ENCODE measurements at regions not wholly inside any gene's neighbourhood (a gene's known extent, or its start where the extent isn't known, plus 50 kb on each side); places are given as distances from the start of the nearest gene placed in this dataset.
"Not testable (repeated sequence)": the region's sequence is repeated elsewhere in the genome, so short reads cannot be mapped to it uniquely, and the experiment has no call there.

DNA sequence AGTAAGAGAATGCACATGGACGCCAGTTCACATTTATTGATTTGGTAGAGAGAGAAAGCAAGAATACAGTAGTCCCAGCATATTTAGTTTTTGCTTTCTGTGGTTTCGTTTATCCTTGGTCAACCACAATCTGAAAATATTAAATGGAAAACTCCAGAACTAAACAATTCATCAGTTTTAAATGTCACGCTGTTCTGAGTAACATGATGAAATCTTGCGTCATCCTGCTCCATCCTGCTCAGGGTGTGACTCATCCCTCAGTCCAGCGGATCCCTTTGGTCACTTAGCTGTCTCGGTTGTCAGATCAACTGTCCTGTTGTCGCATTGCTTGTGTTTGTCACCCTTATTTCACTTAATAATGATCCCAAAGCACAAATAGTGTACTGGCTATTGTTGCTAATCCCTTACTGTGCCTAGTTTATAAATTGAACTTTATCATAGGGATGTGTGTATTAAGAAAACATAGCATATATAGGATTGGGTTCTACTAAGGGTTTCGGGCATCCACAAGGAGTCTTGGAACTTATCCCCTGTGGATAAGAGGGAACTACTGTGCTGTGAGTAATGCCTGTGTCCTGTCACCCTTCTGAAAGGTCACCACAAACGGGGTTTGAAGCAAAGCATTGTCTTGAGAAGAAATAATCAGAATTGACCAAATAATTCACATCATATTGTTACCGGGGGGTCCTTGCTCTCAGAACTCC lies 73.6 kb downstream of the OTUD1 start:
- H3K36me3 ChIP-seq = no peaks in the 10 kb centered on the region
- peaks cover 0 to 3% (median 0%) of the 10 kb centered on the region in 3 donors for H3K27me3 ChIP-seq
- peak; percentile 74 to 89 for ATAC-seq
- H3K4me1 ChIP-seq = no peaks in the 10 kb centered on the region
- DNase-seq = peak in 1 of 2 donors; percentile 38
- no peak overlapping the region for H3K27ac ChIP-seq
- no peak overlapping the region for H3K4me3 ChIP-seq
- intact Hi-C loops (cut with DNase I; ENCODE audit: low total_unique reads) = no loop called here
- TF ChIP-seq, protein P1, sequence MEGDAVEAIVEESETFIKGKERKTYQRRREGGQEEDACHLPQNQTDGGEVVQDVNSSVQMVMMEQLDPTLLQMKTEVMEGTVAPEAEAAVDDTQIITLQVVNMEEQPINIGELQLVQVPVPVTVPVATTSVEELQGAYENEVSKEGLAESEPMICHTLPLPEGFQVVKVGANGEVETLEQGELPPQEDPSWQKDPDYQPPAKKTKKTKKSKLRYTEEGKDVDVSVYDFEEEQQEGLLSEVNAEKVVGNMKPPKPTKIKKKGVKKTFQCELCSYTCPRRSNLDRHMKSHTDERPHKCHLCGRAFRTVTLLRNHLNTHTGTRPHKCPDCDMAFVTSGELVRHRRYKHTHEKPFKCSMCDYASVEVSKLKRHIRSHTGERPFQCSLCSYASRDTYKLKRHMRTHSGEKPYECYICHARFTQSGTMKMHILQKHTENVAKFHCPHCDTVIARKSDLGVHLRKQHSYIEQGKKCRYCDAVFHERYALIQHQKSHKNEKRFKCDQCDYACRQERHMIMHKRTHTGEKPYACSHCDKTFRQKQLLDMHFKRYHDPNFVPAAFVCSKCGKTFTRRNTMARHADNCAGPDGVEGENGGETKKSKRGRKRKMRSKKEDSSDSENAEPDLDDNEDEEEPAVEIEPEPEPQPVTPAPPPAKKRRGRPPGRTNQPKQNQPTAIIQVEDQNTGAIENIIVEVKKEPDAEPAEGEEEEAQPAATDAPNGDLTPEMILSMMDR (IDR thresholded peaks at IDR 0.05 in 4 of 5, conservative IDR thresholded peaks at IDR 0.05 in 1 of 5) = no peak
- TF ChIP-seq POLR2A (IDR thresholded peaks at IDR 0.05) = no peak
- no peaks in the 10 kb centered on the region for H3K9me3 ChIP-seq
- in situ Hi-C loops (cut with MboI; ENCODE audit: low sequenced_read_pairs in 4 of 4) = no loop called here

DNA sequence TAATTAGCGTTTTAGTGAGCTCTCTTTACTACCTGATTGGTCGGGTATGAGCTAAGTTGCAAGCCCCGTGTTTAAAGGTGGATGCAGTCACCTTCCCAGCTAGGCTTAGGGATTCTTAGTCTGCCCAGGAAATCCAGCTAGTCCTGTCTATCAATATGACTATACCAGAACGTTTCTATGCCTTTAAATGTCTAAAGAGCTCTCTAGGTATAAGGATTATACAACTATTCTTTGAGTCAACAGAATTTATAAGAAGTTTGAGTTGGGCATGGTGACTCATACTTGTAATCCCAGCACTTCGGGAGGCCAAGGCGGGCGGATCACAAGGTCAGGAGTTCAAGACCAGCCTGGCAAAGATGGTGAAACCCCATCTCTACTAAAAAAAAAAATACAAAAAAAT lies 74.7 kb downstream of the OTUD1 start:
- in situ Hi-C loops (cut with MboI; ENCODE audit: low sequenced_read_pairs in 4 of 4); H3K9me3 ChIP-seq; DNase-seq; H3K4me1 ChIP-seq; H3K4me3 ChIP-seq; H3K27me3 ChIP-seq; H3K27ac ChIP-seq; H3K36me3 ChIP-seq; intact Hi-C loops (cut with DNase I; ENCODE audit: low total_unique reads); ATAC-seq: not testable (repeated sequence)

DNA sequence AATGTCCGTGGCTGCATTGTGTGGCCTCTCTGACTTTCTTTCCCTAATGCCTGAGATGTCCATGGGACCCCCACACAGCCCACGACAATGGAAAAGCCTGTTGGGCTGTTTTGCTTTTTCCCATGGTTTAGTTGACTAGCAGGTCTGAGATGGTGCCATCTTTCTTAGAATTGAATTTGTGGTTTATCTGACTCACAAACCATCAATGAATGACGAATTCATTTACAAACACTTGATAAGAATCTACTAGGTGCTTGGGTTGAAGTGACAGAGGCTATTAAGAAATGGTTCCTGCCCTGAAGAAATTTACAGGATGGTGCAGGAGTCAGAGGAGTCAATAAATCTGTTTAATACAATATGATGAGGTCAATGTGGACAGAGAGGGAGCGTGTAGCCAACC lies 75.4 kb downstream of the OTUD1 start:
- in situ Hi-C loops (cut with MboI; ENCODE audit: low sequenced_read_pairs in 4 of 4) = no loop called here
- no peak for ATAC-seq
- intact Hi-C loops (cut with DNase I; ENCODE audit: low total_unique reads) = no loop called here
- TF ChIP-seq POLR2A (IDR thresholded peaks at IDR 0.05) = no peak
- TF ChIP-seq, protein P1 (IDR thresholded peaks at IDR 0.05 in 4 of 5, conservative IDR thresholded peaks at IDR 0.05 in 1 of 5) = no peak
- H3K27ac ChIP-seq = no peak overlapping the region
- H3K27me3 ChIP-seq = peaks cover 0 to 3% (median 0%) of the 10 kb centered on the region in 3 donors
- H3K36me3 ChIP-seq = no peaks in the 10 kb centered on the region
- H3K4me1 ChIP-seq = no peaks in the 10 kb centered on the region
- no peaks in the 10 kb centered on the region for H3K9me3 ChIP-seq
- H3K4me3 ChIP-seq = no peak overlapping the region
- DNase-seq = no peak

DNA sequence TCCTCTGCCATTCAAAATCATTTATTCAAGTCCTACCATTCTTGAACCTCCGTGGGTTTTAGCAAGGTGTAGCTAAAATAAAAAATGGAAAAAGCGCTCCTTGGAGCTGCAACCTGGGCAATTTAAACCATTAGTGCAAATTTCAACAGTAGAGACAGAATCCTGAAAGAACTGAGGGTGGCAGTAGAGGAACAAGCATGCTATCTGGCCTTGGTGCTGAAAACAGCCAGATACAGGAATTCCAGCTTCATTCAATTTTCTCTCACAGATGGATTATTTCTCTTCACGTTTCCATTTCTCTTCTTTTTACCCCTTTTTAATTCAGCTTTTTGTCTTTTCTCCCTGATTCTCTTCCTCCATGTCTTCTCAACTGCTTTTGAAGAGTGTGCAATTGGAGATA lies 77.7 kb downstream of the OTUD1 start:
- TF ChIP-seq POLR2A (IDR thresholded peaks at IDR 0.05) = no peak
- TF ChIP-seq, protein P1 (IDR thresholded peaks at IDR 0.05 in 4 of 5, conservative IDR thresholded peaks at IDR 0.05 in 1 of 5) = no peak
- H3K36me3 ChIP-seq = no peaks in the 10 kb centered on the region
- DNase-seq (no peak), ATAC-seq (no peak)
- in situ Hi-C loops (cut with MboI; ENCODE audit: low sequenced_read_pairs in 4 of 4) = no loop called here
- no peak overlapping the region for H3K27ac ChIP-seq
- no peak overlapping the region for H3K4me3 ChIP-seq
- intact Hi-C loops (cut with DNase I; ENCODE audit: low total_unique reads) = no loop called here
- H3K27me3 ChIP-seq = peaks cover 0 to 3% (median 0%) of the 10 kb centered on the region in 3 donors
- no peaks in the 10 kb centered on the region for H3K9me3 ChIP-seq
- H3K4me1 ChIP-seq = no peaks in the 10 kb centered on the region

DNA sequence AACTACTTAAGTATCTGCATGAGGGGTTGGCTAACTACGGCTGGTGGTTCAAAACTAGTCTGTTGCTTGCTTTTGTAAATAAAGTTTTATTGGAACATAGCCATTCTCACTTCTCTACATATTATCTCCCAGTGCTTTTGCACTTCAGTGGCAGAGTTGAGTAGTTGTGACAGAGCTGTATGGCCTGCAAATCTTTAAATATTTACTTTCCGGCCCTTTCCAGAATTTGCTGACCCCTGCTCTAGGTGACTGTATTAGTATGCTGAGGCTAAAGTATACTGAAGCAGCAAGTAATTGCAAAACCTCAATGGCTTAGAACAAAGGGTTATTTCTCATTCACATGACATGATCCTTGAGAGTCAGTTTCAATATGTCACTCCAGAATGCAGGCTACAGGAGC lies 78.3 kb downstream of the OTUD1 start:
- Histone ChIP-seq H3K36me3 (no peaks in the 10 kb centered on the region), H3K27ac (no peak overlapping the region), H3K4me1 (no peaks in the 10 kb centered on the region), H3K27me3 (peaks cover 0 to 3% (median 0%) of the 10 kb centered on the region in 3 donors), H3K9me3 (no peaks in the 10 kb centered on the region), H3K4me3 (no peak overlapping the region)
- TF ChIP-seq, protein P1 (IDR thresholded peaks at IDR 0.05 in 4 of 5, conservative IDR thresholded peaks at IDR 0.05 in 1 of 5) = no peak
- TF ChIP-seq POLR2A (IDR thresholded peaks at IDR 0.05) = no peak
- no peak for ATAC-seq
- intact Hi-C loops (cut with DNase I; ENCODE audit: low total_unique reads) (no loop called here), in situ Hi-C loops (cut with MboI; ENCODE audit: low sequenced_read_pairs in 4 of 4) (no loop called here)
- DNase-seq = no peak

All from gastrocnemius medialis (tissue), 4 donors.